Activated CD4-positive, alpha-beta T cell treated with anti-CD3 and anti-CD28 coated beads, Interleukin-2, Interleukin-6, amounts not matched to agents 100 ng/mL and 50 ng/mL, durations not matched to agents 16 hours and 8 hours (primary cell): ENCODE measurements at regions not wholly inside any gene's neighbourhood (a gene's known extent, or its start where the extent isn't known, plus 50 kb on each side); places are given as distances from the start of the nearest gene placed in this dataset.

Source experiments
- DNase-seq: peaks from one replicate; pipeline ENCODE4 v3.0.0-alpha.2; 2020

DNA sequence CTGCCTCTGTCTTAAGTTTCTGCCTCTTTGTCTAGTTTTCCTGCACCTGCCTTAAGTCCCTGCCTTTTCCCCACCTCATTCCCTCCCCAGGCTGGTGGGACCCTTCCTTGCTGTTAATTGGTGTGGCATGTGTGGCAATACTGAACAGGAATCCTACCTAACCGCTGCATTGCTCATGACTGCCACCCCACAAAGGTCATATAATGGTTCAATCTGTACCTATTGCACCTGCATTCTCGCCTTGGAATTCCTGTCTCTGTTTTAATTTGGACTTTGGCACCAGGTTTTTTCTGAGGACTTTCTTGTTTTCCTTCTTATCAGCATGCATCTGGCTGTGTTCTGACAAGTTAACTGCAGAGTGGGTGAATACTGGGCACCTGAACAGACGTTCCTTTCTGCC is 966.2 kb upstream of the TMEM132C start:
- DNase-seq, result no peak

DNA sequence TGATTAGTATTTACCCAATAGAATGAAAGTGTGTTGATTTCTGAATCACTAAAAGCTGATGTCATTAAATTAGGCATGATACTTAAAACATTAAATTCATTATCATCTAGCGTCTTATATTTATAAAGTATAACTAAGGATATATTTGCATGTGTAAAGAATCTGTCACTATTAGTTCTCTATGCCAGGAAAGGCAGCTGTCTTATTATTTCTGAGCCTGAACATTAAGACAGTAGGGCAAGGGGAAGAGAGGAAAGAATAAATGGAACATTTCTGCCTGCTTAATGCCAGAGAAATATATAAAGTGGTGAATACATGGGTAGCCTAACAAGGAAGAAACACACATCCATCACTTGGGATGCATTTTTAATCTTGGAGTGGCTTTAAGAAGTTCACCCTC is 965.1 kb upstream of the TMEM132C start:
- DNase-seq, result no peak

DNA sequence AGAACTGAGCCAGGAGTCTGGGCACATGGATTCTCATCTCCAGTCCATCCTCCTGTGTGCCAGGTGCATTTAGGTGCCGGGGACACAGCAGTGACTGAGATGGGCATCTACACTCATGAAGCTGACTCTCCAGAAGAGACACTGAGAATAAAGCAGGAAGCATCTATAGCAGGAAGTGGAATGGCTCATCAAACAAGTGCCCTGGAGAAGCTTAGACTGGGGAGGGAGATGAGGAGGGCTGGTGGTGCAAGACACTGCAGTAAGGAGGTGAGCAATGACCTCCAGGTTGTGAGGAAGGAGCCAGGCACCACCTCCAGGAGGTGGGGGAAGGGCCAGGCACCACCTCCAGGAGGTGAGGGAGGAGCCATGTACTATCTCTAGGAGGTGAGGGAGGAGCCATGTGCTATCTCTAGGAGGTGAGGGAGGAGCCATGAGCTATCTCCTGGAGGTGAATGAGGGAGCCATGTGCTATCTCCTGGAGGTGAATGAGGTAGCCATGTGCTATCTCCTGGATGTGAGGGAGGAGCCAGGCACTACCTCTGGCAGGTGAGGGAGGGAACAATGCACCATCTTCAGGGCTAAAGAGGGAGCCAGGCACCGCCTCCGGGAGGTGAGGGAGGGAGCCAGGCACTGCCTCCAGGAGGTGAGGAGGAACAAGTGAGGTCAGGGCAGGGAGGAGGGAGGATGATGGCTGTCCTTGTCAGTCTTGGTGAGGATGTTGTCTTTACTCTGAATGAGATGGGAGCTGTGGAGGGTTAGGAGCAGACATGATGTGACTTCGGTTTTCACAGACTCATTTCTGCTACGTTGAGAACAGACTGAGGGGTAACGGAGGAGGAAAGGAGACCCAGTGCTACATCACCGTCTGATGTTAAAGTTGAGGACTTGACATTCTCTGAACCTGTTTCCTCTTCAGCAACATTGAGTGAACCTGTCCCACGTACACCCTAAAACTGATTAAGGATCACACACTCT is 961.9 kb upstream of the TMEM132C start:
- no peak for DNase-seq

DNA sequence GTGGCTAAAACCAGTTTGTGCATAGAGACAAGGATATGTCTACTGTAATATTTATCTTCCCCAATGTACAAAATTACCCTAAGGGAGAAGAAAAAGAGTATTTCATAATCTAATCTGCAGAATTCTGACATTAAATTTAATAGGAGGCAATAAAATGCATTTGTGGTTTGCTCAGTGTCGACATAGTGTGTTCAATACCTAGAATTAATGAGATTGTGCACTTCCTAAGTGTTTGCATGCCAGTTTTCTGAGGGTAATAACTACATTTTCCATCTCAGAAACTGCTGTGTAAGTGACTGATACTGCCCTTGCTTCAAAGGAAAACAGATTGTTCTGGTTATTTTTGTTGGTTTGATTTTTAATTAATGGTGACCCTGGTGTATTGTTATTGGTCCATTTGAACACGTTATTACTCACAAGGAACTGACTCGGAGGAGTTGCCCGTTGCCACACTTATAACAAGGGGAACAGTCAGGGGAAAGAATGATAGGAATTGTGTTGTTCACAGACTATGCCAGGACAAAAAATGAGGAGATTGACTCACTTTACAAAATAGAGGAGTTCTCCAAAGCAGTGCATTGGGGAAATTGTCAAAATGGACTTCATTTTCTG is 960.3 kb upstream of the TMEM132C start:
- DNase-seq, result no peak

DNA sequence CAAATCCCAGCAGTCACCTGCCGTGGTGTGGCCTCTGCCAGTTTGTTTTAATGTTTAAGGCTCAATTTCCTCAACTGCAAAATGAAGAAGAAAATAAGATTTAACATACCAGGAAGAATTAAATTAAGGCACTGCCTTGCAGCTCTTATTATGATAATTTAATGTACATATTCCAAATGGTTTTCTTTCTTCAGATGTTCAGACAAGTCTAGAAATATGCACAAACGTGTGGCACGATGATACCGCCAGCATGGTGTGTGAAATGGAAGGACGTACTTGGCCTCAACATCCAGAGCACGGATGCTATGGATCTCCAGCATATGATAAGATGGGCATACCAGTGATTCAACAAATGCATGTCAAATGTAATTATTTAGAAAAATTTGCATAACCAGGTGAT is 959.4 kb upstream of the TMEM132C start:
- DNase-seq, result no peak

DNA sequence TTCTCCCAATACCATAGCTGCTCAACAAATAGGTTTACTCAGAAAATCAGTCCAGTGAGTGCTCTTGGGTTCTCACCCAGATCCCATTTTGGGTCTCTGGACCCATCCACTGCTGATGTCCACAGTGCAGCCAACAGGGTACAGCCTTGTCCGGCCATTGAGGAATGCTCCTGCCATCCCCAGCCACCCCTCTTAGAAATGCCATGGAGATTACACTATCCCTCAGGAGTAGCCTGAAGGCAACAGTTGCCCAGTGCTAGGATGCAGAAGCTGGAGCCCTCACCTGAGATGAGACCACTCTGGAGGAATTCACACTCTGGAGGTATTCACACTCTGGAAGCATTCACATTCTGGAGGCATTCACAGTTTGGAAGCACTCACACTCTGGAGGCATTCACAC is 958.8 kb upstream of the TMEM132C start:
- DNase-seq, result no peak

DNA sequence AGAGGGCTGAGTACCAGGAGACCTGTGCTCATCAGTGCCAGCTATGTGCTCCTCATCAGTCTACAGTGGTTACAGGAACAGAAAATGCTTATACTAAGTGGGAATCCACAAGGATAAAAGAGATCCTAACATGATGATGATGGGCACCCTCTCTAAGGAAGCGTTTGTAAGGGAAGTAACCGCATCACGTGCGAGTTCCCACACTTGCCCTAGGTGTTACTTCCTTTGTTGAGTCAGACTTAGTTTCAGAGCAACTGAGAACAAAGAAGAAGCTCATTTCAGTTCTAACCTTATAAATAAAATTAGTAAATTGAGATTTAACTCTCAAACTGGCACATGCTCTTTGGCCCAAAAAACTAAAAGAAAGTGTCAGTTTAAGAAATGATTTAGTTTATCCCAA is 956.4 kb upstream of the TMEM132C start:
- peak; percentile 41 for DNase-seq

DNA sequence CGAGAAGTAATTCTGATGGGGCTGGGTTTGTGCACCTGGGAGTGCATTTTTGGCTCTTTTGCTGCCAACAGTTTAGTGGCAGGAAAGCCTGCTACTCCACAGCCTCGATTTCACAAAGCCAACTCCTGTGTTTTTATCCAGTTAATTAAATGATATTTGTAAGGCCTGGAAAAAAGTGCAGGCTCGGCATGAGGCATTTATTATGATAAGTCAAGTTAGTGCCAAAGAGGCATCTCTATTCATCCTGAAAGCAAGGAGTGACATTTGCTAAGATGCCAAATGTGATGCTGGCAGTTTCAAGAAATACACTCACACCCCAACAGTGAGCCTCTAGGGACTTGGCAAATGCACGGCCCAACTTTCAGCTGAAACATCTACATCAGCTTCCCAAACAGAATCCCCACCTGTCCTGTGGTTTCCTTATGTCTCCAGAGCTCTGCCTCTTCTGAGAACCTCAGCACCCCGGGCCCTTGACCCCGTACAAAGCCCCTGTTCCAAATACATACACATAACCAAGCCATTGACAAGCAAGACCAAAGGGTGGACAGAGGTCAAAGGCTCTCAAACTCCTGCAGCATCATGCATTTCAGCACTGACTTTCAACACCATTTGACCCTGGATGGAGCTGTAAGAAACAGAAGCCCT is 955.1 kb upstream of the TMEM132C start:
- peak; percentile 3 for DNase-seq

DNA sequence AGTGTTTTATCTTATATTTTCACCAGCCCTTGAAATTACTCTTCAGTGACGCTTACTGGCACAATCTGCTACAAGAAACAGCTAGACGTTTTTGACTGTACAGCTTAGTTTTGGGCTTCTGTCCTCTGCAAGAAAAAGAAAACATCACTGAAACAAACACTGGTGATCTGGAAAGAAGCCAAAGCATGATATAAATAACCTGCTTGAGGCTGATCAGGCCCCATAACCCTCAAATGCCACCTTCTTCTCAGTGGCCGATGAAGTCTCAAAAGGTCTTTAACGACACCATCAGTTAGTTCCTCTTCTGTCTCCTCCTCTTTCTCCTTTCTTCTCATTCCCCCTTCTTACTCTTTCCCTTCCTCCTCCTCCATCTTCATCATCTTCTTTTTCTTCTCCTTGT is 942.3 kb upstream of the TMEM132C start:
- no peak for DNase-seq

DNA sequence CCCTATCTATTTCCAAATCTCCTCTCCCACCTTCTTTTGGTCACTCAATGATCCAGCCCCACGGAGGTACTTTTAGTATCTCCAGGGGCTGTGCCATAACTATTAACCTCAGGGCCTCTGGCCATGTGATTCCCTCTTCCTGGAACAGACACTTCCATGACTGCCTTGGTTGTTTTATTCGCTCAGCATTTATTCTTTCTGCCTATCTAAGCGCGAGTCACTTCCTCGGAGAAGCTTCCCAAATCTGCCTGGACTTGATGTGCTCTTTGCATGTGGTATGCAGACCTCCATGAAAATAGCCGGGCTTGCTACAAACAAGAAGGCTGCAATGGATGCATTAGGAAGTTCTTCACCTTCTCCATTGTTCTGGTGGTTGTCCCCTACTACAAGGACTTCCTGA is 939.0 kb upstream of the TMEM132C start:
- no peak for DNase-seq

DNA sequence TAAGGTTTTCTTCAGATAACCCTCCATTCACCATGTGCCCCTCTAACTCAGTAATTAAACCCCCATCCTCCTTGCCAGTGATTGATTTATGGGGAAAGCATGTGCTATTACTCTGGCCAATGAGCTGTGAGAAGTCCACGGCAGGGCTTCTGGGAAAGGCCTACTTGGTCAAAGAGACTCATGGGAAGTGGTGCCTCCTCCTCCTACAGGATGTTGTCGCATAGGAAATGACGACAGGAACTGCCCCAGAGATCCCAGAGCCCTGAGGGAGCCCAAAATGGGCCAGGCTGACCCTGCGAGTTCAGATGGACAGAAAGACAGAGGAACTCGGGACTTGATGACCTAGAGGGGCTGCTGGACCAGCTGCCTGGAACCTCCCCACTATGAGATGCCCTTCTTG is 938.1 kb upstream of the TMEM132C start:
- DNase-seq, result no peak

DNA sequence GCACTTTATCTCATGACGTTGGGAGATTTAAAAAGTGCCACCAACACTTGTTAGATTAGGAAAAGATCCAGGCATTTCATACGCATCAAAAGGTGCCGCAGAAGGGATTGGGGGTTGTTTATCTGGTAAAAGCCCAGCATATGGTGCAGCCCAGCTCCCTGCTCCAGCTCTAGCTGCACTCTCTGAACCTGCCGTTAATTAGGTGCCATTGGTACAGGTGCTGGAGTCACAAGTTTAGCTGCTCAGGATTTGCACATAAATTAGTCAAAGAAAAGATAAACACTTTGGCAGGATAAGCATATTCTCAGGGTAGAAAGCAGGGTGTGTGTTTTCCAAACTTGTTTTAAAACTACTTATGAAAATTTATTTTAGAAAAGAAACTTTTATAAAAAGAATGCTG is 932.6 kb upstream of the TMEM132C start:
- no peak for DNase-seq

DNA sequence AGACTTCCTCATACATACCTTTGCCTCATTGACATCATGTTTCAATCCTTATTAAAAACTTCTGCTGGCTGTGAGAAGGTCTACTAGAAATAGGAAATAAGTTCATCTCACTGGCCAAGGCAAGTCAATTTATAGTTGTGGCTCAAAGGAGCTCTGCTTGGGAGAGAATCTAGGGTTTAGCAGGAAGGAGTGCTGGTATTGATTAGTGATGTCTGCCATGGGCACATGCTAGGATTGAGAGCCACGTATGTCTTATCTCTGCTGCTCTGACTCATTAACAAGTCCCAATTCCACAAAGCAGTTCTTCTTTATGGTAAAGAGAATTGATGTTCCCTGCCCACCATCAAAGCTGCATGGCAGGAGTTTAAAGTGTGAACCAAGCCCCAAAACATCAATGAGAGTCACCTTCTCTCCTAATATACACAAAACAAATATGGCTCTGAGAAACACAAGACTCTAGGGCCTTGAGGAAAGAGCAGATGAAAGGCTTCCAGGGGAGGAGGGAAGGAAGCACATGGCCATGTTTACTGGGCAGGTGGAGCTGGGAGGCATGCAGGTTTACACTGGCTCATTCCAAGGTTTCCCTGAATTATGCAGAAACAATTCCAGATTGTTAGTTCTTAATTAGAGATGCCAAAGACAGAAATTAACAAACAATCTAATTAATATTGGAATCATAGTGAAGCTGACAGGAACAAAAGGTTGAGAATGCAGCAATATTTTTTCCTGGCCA is 931.9 kb upstream of the TMEM132C start:
- DNase-seq, result no peak

DNA sequence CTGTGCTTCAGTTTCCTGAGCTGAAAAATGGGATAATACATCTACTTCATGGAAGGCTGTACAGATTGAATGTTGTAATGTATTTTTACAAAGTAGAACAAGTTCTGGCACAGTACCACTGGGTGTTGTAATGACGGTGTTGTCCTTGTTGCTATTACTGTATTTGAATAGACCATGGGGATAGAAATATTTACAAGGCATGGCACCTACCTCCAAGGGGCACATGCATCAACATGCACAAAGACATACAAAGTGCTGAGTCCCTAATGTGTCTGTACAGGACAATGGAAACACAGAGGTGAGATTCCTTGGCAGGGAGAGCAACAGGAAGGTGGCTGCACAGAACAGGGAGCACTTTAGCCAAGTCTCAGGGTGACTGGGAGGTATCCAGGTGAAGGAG is 930.6 kb upstream of the TMEM132C start:
- DNase-seq, result no peak

DNA sequence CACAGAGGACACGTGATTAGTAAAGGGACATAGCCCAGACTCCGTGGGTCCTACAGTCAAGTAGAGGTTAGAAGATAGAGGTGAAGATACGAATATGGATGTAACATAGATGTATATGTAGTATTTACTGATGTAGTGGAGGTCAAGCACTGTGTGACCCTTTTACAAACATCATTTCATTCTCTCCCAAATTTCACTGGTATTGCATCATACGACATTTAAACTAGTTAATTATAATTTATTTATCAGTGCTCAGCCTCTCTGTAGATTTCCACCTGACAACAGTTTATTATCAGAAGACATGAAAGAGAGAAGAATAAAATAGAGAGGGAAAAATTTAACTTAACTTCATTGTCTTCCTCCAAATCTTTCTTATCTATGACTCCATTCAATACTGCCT is 927.9 kb upstream of the TMEM132C start:
- DNase-seq, result no peak

DNA sequence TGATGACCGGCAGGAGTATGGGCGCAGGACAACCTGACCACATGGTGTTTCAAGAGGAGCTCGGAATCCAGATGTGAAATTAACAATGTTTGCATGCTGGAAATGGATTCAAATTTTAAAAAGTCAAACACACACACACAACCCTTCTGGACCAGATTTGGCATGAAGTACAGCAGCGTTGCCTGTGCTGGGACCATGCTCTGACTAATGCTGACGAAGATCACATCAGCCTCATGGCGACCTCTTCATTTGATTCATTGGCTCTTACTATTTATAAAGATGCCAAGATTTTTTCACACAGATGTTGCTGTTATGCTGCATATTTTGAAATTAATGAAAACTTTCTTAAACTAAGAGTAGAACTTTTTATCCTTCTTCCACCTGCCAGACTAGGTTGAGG is 926.6 kb upstream of the TMEM132C start:
- no peak for DNase-seq

DNA sequence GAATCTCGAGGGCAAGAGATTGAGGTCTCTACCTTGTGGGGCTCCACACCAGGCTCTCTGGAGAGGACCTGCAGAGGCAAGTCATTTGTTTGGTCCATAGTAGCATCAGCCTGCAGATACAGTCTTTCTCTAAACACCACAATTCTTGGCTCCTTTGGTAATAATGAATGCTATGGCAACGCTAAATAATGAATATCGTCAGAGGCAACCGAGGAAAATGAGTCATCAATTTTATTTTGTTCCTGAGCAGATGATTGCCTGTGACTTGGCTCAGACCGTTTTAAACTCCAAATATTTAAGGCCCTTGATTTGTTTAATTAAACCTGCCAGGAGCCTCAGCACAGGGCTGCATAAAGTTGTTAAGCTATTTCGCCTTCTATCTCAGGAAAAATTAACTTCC is 924.1 kb upstream of the TMEM132C start:
- no peak for DNase-seq

DNA sequence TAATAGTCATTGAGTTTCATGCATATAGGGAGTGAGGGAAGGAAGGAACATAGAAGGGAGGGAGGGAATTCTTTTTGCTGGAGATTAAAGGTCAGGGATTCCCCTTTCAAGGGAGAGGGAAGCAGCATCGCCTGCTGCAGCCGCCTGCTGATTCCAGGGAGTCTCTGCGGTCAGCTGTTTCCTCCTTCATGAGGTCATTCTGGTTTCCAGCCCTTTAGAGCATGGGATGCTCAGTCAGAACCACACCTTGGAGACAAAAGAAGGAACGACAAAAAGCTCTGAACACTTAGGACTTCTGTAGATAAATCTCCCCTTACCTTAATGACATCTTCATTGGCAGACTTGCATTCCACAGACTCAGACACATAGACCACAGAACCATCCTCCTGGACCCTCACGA is 923.0 kb upstream of the TMEM132C start:
- DNase-seq, result no peak

DNA sequence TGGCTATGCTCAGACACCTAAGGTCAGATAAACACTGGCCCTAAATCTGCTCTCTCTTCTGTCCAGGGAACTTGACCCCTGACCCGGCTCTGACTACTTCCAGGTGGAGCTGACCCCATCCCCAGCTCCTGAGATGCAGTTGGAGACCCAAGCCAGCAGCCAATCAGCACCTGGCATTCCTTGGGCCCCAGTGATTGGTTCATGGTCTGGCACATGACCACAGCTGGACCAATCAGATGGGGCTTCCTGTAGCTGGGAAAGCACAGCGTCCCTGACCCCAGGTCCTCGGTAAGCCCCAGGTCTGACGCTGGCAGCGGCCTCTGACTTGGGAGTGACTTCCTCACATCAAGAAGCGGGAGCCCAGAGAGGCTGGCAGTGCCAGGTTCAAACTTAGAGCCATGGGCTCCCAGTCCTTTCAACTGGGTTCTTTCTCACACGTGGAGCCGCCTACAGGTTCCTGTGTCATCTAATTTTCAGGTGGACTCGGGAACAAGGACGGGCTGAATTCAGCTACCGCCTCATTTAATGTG is 915.4 kb upstream of the TMEM132C start:
- DNase-seq, result no peak

DNA sequence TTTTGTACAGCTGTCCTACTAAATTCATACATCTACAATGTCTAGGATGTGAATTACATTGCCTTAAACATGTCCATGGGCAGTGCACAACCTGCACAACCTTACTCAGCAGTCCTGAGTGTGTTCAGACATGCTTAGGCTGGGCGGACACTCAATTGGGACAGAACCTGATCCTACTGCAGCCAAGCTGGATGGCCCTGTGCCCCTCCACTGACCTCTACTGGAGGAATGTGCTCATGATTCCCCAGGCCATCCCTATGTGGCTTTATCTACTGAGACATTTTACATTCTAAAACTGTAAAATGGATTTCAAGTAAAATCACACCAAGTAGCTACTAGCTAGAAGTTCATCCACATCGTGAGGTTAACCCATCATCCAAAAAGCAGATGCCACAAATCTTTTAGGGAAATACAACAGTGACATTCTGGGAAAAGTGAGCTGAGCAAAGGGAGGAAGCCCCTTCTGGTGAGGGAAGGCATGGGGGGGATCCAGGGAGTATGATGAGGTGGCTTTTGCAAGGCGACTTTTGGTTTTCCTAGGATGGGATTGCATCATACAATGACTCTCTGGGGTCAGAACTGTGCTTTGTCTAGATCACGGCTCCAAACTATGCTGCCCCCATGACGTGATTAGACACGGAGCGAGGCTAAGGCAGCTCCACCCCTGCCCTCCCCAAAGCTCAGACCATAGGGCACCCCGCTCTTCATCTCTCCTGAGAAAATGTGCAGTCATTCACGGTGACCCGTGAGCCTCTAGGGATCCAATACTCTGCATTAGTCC is 911.7 kb upstream of the TMEM132C start:
- peak; percentile 8 for DNase-seq

DNA sequence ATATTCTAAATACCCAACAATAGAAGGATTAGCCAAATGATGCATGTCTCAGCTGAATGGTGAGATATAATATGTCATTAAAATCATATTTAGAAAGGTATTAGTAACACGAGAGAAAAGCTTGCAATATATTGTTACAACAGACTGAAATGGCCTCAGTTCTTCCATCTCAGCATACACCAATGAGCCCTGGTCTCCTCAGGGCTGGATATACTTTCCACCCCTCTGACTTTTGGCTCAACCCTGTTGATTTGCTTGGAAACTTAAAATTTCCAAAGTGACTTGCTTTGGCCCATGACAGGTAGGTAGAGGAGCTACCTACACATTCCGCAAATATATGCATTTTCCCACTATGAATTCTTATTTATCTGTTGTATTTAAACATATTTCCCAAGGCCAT is 908.1 kb upstream of the TMEM132C start:
- DNase-seq, result no peak

DNA sequence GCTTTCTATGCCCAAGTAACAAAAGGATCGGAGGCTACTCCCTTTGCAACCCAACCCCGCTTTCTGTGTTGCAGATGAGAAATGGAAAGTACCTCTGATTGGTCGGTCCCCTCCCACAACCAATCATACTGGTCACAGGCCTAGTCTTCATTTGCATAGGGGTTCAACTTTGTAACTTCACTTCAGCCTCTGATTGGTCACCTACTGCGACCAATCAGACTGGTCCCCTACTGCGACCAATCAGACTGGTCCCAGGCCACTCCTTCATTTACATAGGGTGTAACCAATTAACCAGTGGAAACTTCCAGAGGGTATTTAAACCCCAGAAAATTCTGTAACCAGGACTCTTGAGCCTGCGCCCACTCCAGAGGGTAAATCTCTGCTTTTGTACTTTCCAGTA is 906.4 kb upstream of the TMEM132C start:
- no peak for DNase-seq
